ENCODE measurements at regions not wholly inside any gene's neighbourhood (a gene's known extent, or its start where the extent isn't known, plus 50 kb on each side); places are given as distances from the start of the nearest gene placed in this dataset.

GRCh38 chr3:67733269-67733950 is 79.0 kb upstream of the SUCLG2 start:
- intact Hi-C loops (cut with DNase I) = no loop called here
- 16 to 61% methylated on average over 3 of the region's 3 CpGs for WGBS, 2 donors

DNA sequence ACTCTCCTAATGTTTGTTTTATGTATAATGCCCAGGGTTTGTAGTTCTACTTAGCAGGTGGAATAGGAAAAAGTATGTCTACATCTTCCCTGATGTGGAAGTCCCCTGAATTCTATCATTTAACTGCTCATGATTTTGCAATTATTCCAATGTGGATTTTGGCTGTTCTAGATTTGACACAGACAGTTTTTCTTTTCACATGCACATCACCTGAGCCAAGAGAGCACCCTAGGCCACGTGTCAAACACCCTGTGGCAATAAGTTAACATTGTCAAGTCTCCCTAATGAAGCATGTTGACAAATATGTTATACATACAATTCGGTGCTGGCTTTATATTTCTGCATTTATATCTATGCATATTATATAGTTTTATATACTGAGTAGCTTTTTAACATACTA is 70.0 kb upstream of the SUCLG2 start:
- no peak for TF ChIP-seq EP300 (IDR thresholded peaks at IDR 0.05)
- WGBS, 2 donors = 79 to 88% methylated on average over 2 of the region's 2 CpGs
- Histone ChIP-seq H3K4me1 (no peaks in the 10 kb centered on the region), H3K27ac (no peak overlapping the region), H3K4me3 (no peak overlapping the region), H3K9me3 (no peaks in the 10 kb centered on the region), H3K36me3 (no peaks in the 10 kb centered on the region), H3K27me3 (no peaks in the 10 kb centered on the region)
- no peak for DNase-seq
- intact Hi-C loops (cut with DNase I) = no loop called here

More at GRCh38 chr3:67733269-67733950, 79.0 kb upstream of the SUCLG2 start:
- H3K27me3 ChIP-seq = no peaks in the 10 kb centered on the region
- no peak for TF ChIP-seq POLR2AphosphoS5 (IDR thresholded peaks at IDR 0.05)
- no peak for TF ChIP-seq EP300 (IDR thresholded peaks at IDR 0.05)
- no peak for TF ChIP-seq POLR2A (IDR thresholded peaks at IDR 0.05)
- no peak for TF ChIP-seq CTCF (IDR thresholded peaks at IDR 0.05)
- H3K36me3 ChIP-seq = no peaks in the 10 kb centered on the region
- no peaks in the 10 kb centered on the region for H3K9me3 ChIP-seq
- no peak overlapping the region for H3K27ac ChIP-seq
- no peak overlapping the region for H3K4me3 ChIP-seq
- H3K4me1 ChIP-seq = no peaks in the 10 kb centered on the region
- DNase-seq = no peak

- Histone ChIP-seq H3K9me3 (no peaks in the 10 kb centered on the region), H3K36me3 (no peaks in the 10 kb centered on the region), H3K27ac (no peak overlapping the region), H3K27me3 (no peaks in the 10 kb centered on the region), H3K4me1 (no peaks in the 10 kb centered on the region), H3K4me3 (no peak overlapping the region)
- TF ChIP-seq POLR2A (IDR thresholded peaks at IDR 0.05) = no peak
- no peak for TF ChIP-seq CTCF (IDR thresholded peaks at IDR 0.05)
- no peak for TF ChIP-seq EP300 (IDR thresholded peaks at IDR 0.05)
- TF ChIP-seq POLR2AphosphoS5 (IDR thresholded peaks at IDR 0.05) = no peak
- 96 to 98% methylated on average over 1 of the region's 1 CpG for WGBS, 2 donors
- intact Hi-C loops (cut with DNase I) = no loop called here
- no peak for DNase-seq
Observed at GRCh38 chr3:67723863-67724262, 69.5 kb upstream of the SUCLG2 start.

DNA sequence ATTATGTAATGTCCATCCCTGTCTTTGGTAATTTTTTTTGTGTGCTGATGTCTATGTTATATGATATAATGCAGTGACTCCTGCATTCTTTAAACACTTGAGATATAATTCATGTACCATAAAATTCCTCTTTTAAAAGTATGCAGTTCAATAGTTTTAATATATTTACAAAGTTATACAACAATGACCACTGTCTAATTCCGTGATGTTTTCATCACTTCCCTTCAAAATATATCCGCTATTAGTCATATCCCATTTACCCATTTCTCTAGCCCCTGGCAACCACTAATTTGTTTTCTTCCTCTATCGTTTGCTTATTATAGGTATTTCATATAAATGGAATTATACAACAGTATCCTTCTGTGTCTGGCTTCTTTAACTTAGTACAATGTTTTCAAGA is 64.9 kb upstream of the SUCLG2 start:
- 95 to 97% methylated on average over 3 of the region's 3 CpGs for WGBS, 2 donors
- Histone ChIP-seq H3K9me3 (no peaks in the 10 kb centered on the region), H3K4me3 (no peak overlapping the region), H3K4me1 (no peaks in the 10 kb centered on the region), H3K27me3 (no peaks in the 10 kb centered on the region), H3K36me3 (no peaks in the 10 kb centered on the region), H3K27ac (no peak overlapping the region)
- intact Hi-C loops (cut with DNase I) = no loop called here
- TF ChIP-seq POLR2AphosphoS5 (IDR thresholded peaks at IDR 0.05) (no peak), POLR2A (IDR thresholded peaks at IDR 0.05) (no peak), CTCF (IDR thresholded peaks at IDR 0.05) (no peak), EP300 (IDR thresholded peaks at IDR 0.05) (no peak)
- no peak for DNase-seq

GRCh38 chr3:67715971-67716370 is 61.6 kb upstream of the SUCLG2 start:
- intact Hi-C loops (cut with DNase I) = no loop called here
- DNase-seq = no peak
- 84 to 86% methylated on average over 5 of the region's 5 CpGs for WGBS, 2 donors
- Histone ChIP-seq H3K27me3 (no peaks in the 10 kb centered on the region), H3K27ac (no peak overlapping the region), H3K4me3 (no peak overlapping the region), H3K36me3 (no peaks in the 10 kb centered on the region), H3K9me3 (no peaks in the 10 kb centered on the region), H3K4me1 (no peaks in the 10 kb centered on the region)
- no peak for TF ChIP-seq EP300 (IDR thresholded peaks at IDR 0.05)
- TF ChIP-seq POLR2AphosphoS5 (IDR thresholded peaks at IDR 0.05) = no peak
- no peak for TF ChIP-seq POLR2A (IDR thresholded peaks at IDR 0.05)
- TF ChIP-seq CTCF (IDR thresholded peaks at IDR 0.05) = no peak

Data from sigmoid colon (tissue), 6 donors.